CD4-positive, alpha-beta T cell treated with Interleukin-4 for 4 hours (primary cell): ENCODE measurements at regions not wholly inside any gene's neighbourhood (a gene's known extent, or its start where the extent isn't known, plus 50 kb on each side); places are given as distances from the start of the nearest gene placed in this dataset.
"Not testable (repeated sequence)": the region's sequence is repeated elsewhere in the genome, so short reads cannot be mapped to it uniquely, and the experiment has no call there.

Experiments
- DNase-seq: peaks from one replicate; pipeline ENCODE4 v3.0.0-alpha.2; 2020

GRCh38 chr18:11454040-11454439, 155.4 kb upstream of the SLC35G4 start:
- DNase-seq: no peak

GRCh38 chr18:11444169-11444568, 165.2 kb upstream of the SLC35G4 start:
- DNase-seq: not testable (repeated sequence)

- DNase-seq: no peak
Measured at GRCh38 chr18:11437046-11437445, 172.3 kb upstream of the SLC35G4 start.

- DNase-seq: no peak
Measured at GRCh38 chr18:11432360-11432811, 177.0 kb upstream of the SLC35G4 start.

- DNase-seq: no peak
Measured at GRCh38 chr18:11429876-11430275, 179.5 kb upstream of the SLC35G4 start.

- no peak for DNase-seq
Measured at GRCh38 chr18:11425211-11425610, 184.2 kb upstream of the SLC35G4 start.

- DNase-seq: no peak
Measured at GRCh38 chr18:11419338-11419737, 190.1 kb upstream of the SLC35G4 start.

GRCh38 chr18:11412811-11413210, 196.6 kb upstream of the SLC35G4 start:
- no peak for DNase-seq

- no peak for DNase-seq
Measured at GRCh38 chr18:11411048-11411447, 198.3 kb upstream of the SLC35G4 start.

- DNase-seq: no peak
Measured at GRCh38 chr18:11408555-11409065, 200.8 kb upstream of the SLC35G4 start.

- no peak for DNase-seq
Measured at GRCh38 chr18:11407940-11408339, 201.5 kb upstream of the SLC35G4 start.

GRCh38 chr18:11405804-11406203, 203.6 kb upstream of the SLC35G4 start:
- no peak for DNase-seq

GRCh38 chr18:11400703-11401102, 208.7 kb upstream of the SLC35G4 start:
- no peak for DNase-seq

- no peak for DNase-seq
Measured at GRCh38 chr18:11398625-11399024, 210.8 kb upstream of the SLC35G4 start.

- no peak for DNase-seq
Measured at GRCh38 chr18:11392980-11393885, 216.2 kb upstream of the SLC35G4 start.

- DNase-seq: no peak
Measured at GRCh38 chr18:11392292-11392691, 217.1 kb upstream of the SLC35G4 start.

GRCh38 chr18:11391661-11392060, 217.7 kb upstream of the SLC35G4 start:
- DNase-seq: no peak

- DNase-seq: no peak
Measured at GRCh38 chr18:11388755-11389680, 220.4 kb upstream of the SLC35G4 start.

GRCh38 chr18:11387880-11388279, 221.5 kb upstream of the SLC35G4 start:
- DNase-seq: no peak

GRCh38 chr18:11383381-11383780, 226.0 kb upstream of the SLC35G4 start:
- no peak for DNase-seq

- no peak for DNase-seq
Measured at GRCh38 chr18:11380968-11381367, 228.4 kb upstream of the SLC35G4 start.

GRCh38 chr18:11379660-11380059, 229.7 kb upstream of the SLC35G4 start:
- DNase-seq: no peak

GRCh38 chr18:11377766-11378540, 228.6 kb upstream of the PIEZO2 start:
- no peak for DNase-seq
